Lower leg skin (tissue), 3 donors: ENCODE measurements at regions not wholly inside any gene's neighbourhood (a gene's known extent, or its start where the extent isn't known, plus 50 kb on each side); places are given as distances from the start of the nearest gene placed in this dataset.

Experiments
- POLR2A ChIP-seq, 2 donors: fragments of 450-650 bp; IDR thresholded peaks; one replicate each; pipeline ENCODE4 v1.6.1; 2016 to 2017; ENCODE audit warnings: antibody characterized with exemption in 2 of 2, mild to moderate bottlenecking in 1 of 2, moderate library complexity in 1 of 2
- TF ChIP-seq, protein P1 (sequence below), 3 donors: fragments of 450-650 bp; IDR thresholded peaks; one replicate each; pipeline ENCODE4 v1.5.1; 2016; ENCODE audit warnings: antibody characterized with exemption in 3 of 3, mild to moderate bottlenecking in 3 of 3, moderate library complexity in 2 of 3

DNA sequence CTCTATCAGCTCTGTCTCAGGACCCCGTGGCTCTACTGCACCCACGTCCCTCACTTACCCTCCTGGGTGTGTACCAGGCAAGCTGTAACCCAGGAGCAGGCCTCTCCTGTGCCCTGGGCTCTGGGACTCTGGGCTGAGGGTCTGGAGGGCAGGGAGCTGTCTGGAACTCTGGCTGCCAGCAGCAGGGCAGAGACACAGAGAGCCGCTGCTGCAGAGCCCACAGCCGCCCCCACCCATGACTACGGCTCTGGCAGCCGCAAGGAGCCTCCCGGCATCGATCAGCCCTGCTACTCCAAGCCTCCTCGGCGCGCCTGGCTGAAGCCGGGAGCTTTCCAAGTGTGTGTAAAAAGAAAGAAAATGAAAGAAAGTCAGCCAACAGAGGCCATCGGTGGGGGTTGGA, 103.7 kb upstream of the ATP2B2 start:
- TF ChIP-seq, protein P1, sequence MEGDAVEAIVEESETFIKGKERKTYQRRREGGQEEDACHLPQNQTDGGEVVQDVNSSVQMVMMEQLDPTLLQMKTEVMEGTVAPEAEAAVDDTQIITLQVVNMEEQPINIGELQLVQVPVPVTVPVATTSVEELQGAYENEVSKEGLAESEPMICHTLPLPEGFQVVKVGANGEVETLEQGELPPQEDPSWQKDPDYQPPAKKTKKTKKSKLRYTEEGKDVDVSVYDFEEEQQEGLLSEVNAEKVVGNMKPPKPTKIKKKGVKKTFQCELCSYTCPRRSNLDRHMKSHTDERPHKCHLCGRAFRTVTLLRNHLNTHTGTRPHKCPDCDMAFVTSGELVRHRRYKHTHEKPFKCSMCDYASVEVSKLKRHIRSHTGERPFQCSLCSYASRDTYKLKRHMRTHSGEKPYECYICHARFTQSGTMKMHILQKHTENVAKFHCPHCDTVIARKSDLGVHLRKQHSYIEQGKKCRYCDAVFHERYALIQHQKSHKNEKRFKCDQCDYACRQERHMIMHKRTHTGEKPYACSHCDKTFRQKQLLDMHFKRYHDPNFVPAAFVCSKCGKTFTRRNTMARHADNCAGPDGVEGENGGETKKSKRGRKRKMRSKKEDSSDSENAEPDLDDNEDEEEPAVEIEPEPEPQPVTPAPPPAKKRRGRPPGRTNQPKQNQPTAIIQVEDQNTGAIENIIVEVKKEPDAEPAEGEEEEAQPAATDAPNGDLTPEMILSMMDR (IDR thresholded peaks at IDR 0.05), result no peak
- no peak for TF ChIP-seq POLR2A (IDR thresholded peaks at IDR 0.05)
